Neural cell (in vitro differentiated cells): ENCODE measurements at regions not wholly inside any gene's neighbourhood (a gene's known extent, or its start where the extent isn't known, plus 50 kb on each side); places are given as distances from the start of the nearest gene placed in this dataset.

Experiments
- CTCF ChIP-seq: fragments of 450-650 bp; IDR thresholded peaks from 2 replicates; pipeline ENCODE4 v1.5.1; 2014; ENCODE audit warnings: antibody characterized with exemption, mild to moderate bottlenecking, moderate library complexity; ENCODE audit not compliant: poor library complexity, severe bottlenecking
- EP300 ChIP-seq: fragments of 450-650 bp; conservative IDR thresholded peaks from 2 replicates; pipeline ENCODE4 v1.6.1; 2014; ENCODE audit warnings: antibody characterized with exemption, mild to moderate bottlenecking, moderate library complexity; ENCODE audit not compliant: poor library complexity, severe bottlenecking
- EZH2 ChIP-seq: fragments of 200-600, 300-800 bp; shearing (Covaris generic), sonication (generic); IDR thresholded peaks from 2 replicates; pipeline ENCODE4 v1.6.1; 2014; ENCODE audit warnings: antibody characterized with exemption, low read length, borderline replicate concordance, mild to moderate bottlenecking; ENCODE audit not compliant: insufficient read depth, poor library complexity, severe bottlenecking
- MXI1 ChIP-seq: fragments of 450-650 bp; conservative IDR thresholded peaks from 2 replicates; pipeline ENCODE4 v1.6.1; 2014; ENCODE audit warnings: antibody characterized with exemption, mild to moderate bottlenecking; ENCODE audit not compliant: poor library complexity, severe bottlenecking
- POLR2AphosphoS5 ChIP-seq: IDR thresholded peaks from 2 replicates; pipeline ENCODE4 v1.6.1; 2012
- RAD21 ChIP-seq: fragments of 450-650 bp; conservative IDR thresholded peaks from 2 replicates; pipeline ENCODE4 v1.6.1; 2014; ENCODE audit warnings: antibody characterized with exemption, mild to moderate bottlenecking, moderate library complexity
- REST ChIP-seq: IDR thresholded peaks from 2 replicates; pipeline ENCODE4 v1.6.1; 2012; ENCODE audit warnings: borderline replicate concordance
- SMC3 ChIP-seq: fragments of 450-650 bp; conservative IDR thresholded peaks from 2 replicates; pipeline ENCODE4 v1.6.1; 2014; ENCODE audit warnings: antibody characterized with exemption, mild to moderate bottlenecking, moderate library complexity; ENCODE audit not compliant: poor library complexity
- TAF1 ChIP-seq: IDR thresholded peaks from 2 replicates; pipeline ENCODE4 v1.6.1; 2012; ENCODE audit warnings: low read depth

- TF ChIP-seq POLR2AphosphoS5 (no peak), MXI1 (no peak), CTCF (no peak), TAF1 (no peak), REST (no peak), EZH2 (no peak), EP300 (no peak), RAD21 (no peak), SMC3 (no peak)
Observed at GRCh38 chr11:106514706-106515105, 437.2 kb downstream of the AASDHPPT start.
